ENCODE measurements at regions not wholly inside any gene's neighbourhood (a gene's known extent, or its start where the extent isn't known, plus 50 kb on each side); places are given as distances from the start of the nearest gene placed in this dataset.

DNA sequence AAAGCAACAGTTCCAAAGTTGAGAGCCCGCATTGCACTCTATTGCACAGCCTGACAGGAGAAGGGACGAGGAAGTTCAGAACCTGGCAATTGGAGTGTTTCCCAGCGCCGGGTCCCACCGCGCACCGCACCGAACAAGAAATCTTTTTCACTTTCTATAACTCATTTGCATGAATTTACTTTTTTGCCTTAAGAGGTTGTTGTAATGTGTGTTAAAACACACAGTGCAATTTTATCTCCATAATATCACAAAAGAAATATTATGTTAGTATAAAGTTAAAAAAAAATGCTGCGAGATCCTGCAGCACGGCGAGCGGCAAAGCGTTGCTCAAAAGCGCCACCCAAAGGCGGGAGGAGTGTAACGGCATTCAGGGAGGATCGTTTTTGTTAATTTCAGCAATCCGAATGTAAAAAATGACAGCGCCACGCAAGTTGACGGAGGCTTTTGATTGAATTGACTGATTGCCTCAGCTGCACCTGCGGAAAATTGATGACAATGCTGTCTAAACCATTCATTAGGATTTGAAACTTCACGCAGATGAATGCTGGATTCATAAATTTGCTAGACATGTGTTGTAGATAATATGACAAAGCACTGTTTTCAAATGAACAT is 303.6 kb upstream of the ZNF507 start:
- TF ChIP-seq, protein P1, sequence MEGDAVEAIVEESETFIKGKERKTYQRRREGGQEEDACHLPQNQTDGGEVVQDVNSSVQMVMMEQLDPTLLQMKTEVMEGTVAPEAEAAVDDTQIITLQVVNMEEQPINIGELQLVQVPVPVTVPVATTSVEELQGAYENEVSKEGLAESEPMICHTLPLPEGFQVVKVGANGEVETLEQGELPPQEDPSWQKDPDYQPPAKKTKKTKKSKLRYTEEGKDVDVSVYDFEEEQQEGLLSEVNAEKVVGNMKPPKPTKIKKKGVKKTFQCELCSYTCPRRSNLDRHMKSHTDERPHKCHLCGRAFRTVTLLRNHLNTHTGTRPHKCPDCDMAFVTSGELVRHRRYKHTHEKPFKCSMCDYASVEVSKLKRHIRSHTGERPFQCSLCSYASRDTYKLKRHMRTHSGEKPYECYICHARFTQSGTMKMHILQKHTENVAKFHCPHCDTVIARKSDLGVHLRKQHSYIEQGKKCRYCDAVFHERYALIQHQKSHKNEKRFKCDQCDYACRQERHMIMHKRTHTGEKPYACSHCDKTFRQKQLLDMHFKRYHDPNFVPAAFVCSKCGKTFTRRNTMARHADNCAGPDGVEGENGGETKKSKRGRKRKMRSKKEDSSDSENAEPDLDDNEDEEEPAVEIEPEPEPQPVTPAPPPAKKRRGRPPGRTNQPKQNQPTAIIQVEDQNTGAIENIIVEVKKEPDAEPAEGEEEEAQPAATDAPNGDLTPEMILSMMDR (IDR thresholded peaks at IDR 0.05; ENCODE audit: low read depth, low read length, missing control alignments), result no peak
- H3K4me3 ChIP-seq (ENCODE audit: low read depth, low read length), result no peak overlapping the region
- no peak for DNase-seq (ENCODE audit: low read depth)

DNA sequence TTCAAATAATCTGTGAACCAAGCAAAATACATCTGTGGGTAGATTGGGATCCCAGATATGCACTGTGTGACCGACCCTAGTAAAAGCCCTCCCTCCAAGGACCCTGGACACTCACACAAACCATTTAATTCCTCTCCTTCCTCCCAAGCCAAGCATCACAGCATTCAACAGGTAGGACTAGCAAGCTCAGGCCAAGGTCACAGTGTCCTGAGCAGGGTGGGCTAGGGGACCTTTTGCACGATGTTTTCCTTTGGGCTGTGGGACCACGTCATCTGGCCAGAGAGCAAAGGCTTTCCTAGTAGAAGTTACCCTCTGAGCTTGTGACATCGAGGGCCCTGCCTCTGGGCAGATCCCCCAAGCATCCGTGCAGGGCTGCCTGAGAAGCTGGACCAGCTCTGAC is 297.6 kb upstream of the ZNF507 start:
- no peak overlapping the region for H3K4me3 ChIP-seq (ENCODE audit: low read depth, low read length)
- TF ChIP-seq, protein P1 (IDR thresholded peaks at IDR 0.05; ENCODE audit: low read depth, low read length, missing control alignments), result no peak
- DNase-seq (ENCODE audit: low read depth), result no peak

DNA sequence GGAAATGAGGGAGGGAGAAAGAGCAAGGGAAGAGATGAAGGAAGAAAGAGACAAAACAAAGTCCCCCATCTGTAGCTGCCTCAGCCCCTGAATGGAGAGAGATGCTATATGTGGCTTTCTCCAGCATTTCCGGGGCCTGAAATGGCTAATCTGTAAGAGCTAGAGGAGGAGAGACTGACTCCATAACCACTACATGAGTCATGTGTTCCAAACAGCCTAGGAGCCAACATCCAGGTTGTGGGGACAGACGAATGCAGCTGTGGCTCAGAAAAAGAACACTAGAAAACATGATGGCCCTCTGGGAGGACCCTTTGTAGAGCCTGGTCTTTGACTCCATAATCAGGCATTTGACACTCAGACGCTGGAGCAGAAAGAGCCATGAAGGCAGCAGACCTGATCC is 292.0 kb upstream of the ZNF507 start:
- no peak overlapping the region for H3K4me3 ChIP-seq (ENCODE audit: low read depth, low read length)
- DNase-seq (ENCODE audit: low read depth), result no peak
- TF ChIP-seq, protein P1 (IDR thresholded peaks at IDR 0.05; ENCODE audit: low read depth, low read length, missing control alignments), result no peak

DNA sequence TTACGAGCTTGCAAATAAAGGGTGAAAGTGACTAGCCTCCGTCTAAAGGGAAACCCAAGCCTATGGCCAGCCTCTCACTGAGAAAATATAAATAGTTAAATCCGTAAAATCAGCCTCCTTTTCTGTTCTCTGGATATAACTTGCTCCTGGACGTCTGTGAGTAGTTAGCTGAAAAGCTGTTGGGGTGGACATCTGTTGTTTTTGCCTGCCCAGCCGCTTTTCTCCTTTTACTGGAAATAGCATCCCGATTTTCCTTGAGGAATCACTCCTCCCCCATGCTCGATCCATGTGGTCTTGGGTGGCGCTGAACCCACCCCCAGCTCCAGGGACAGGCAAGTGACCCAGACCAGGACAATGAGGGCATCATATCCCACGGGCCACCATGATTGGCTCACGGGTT is 291.5 kb upstream of the ZNF507 start:
- DNase-seq (ENCODE audit: low read depth), result no peak
- H3K4me3 ChIP-seq (ENCODE audit: low read depth, low read length), result no peak overlapping the region
- TF ChIP-seq, protein P1 (IDR thresholded peaks at IDR 0.05; ENCODE audit: low read depth, low read length, missing control alignments), result no peak

DNA sequence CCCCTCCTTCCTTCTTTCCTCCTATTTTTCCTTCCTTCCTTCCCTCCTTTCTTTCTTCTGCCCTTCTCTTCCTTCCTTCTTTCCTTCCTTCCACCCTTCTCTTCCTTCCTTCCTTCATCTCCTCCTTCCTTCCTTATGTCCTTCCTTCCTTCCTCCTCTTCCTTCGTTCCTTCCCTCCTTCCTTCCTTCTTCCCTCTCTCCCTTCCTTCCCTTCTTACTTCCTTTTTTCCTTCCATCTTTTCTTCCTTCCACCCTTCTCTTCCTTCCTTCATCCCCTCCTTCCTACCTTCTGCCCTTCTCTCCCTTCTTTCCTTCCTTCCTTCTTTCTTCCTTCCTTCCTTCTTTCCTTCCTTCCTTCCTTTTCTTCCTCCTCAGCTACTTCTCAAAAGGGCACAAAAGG is 287.3 kb upstream of the ZNF507 start:
- TF ChIP-seq, protein P1 (IDR thresholded peaks at IDR 0.05; ENCODE audit: low read depth, low read length, missing control alignments), result no peak

DNA sequence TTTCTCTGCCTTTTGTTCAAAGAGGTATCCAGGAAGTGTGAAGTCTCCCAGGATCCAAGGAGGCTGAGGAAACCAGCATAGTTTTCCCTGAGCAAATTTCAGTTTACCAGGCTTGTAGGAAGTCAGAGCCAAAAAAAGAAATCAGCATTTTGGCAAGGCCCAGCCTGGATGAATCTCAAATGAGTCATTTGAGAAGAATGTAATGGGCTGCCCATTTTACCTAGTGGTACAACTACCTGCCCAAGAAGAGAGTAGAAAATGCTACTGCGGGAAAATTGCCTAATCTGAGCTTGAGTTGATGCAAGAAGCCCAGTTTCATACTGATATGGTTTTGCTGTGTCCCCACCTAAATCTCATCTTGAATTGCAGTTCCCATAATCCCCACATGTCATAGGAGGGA is 284.1 kb upstream of the ZNF507 start:
- no peak overlapping the region for H3K4me3 ChIP-seq (ENCODE audit: low read depth, low read length)
- no peak for DNase-seq (ENCODE audit: low read depth)
- TF ChIP-seq, protein P1 (IDR thresholded peaks at IDR 0.05; ENCODE audit: low read depth, low read length, missing control alignments), result no peak

More for the DNA sequence above, 287.3 kb upstream of the ZNF507 start:
- no peak for DNase-seq (ENCODE audit: low read depth)
- H3K4me3 ChIP-seq (ENCODE audit: low read depth, low read length), result no peak overlapping the region

DNA sequence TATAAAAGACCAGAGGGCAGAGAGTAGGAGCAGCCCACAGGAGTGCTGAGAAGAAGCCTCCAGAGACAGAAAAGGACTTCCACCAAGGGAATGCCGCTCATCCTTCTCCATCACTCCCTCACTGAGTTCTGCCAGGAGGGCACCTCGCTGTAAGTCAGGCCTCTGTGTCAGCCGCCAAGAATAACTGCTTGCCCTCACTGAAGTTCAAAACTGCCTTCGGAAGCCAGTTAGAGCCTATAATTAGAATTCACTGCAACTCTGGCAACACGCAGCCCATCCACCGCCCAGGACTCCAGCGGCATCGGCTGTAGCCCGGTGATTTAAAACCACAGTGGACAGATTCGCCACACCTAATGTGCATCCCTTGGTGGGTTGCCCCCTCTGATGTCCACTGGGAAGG is 281.8 kb upstream of the ZNF507 start:
- DNase-seq (ENCODE audit: low read depth), result no peak
- H3K4me3 ChIP-seq (ENCODE audit: low read depth, low read length), result no peak overlapping the region
- TF ChIP-seq, protein P1 (IDR thresholded peaks at IDR 0.05; ENCODE audit: low read depth, low read length, missing control alignments), result no peak

All from GM12864 (cell line).